Astrocyte of the cerebellum (primary cell): ENCODE measurements at regions not wholly inside any gene's neighbourhood (a gene's known extent, or its start where the extent isn't known, plus 50 kb on each side); places are given as distances from the start of the nearest gene placed in this dataset.

ENCODE experiments used
- DNase-seq: peaks from one replicate; pipeline ENCODE4 v3.0.0-alpha.2; 2011; ENCODE audit warnings: low read depth
- H3K4me3 ChIP-seq: 2 replicates; pipeline ENCODE4 v1.5.1; 2011; ENCODE audit warnings: mild to moderate bottlenecking, low read depth, low read length, moderate library complexity
- CTCF ChIP-seq: IDR thresholded peaks from 2 replicates; pipeline ENCODE4 v1.5.1; 2012; ENCODE audit warnings: low read length, low read depth, moderate library complexity, mild to moderate bottlenecking; ENCODE audit errors: missing control alignments
- in situ Hi-C: cut with HindIII; loops from 2 replicates; pipeline ENCODE4 v1.10.0; 2017; ENCODE audit warnings: low sequenced_read_pairs

- no peak for DNase-seq
Measured at GRCh38 chr18:40414155-40414754, 1540.8 kb upstream of the PIK3C3 start.

GRCh38 chr18:40413160-40413559, 1541.9 kb upstream of the PIK3C3 start:
- TF ChIP-seq CTCF = peak; percentile 38
- no peak overlapping the region for H3K4me3 ChIP-seq
- DNase-seq = no peak
- in situ Hi-C loops = no loop called here

More at GRCh38 chr18:40414155-40414754, 1540.8 kb upstream of the PIK3C3 start:
- in situ Hi-C loops = no loop called here
- H3K4me3 ChIP-seq = no peak overlapping the region
- no peak for TF ChIP-seq CTCF

- in situ Hi-C loops = no loop called here
- DNase-seq = no peak
- H3K4me3 ChIP-seq = no peak overlapping the region
- TF ChIP-seq CTCF = no peak
Measured at GRCh38 chr18:40412410-40412809, 1542.6 kb upstream of the PIK3C3 start.

GRCh38 chr18:40407909-40408308, 1547.1 kb upstream of the PIK3C3 start:
- DNase-seq = peak; percentile 23
- no peak overlapping the region for H3K4me3 ChIP-seq
- in situ Hi-C loops = no loop called here
- TF ChIP-seq CTCF = no peak

- no peak for TF ChIP-seq CTCF
- in situ Hi-C loops = no loop called here
- no peak for DNase-seq
- no peak overlapping the region for H3K4me3 ChIP-seq
Measured at GRCh38 chr18:40404284-40404683, 1550.8 kb upstream of the PIK3C3 start.

GRCh38 chr18:40402052-40402451, 1553.0 kb upstream of the PIK3C3 start:
- no peak for DNase-seq
- no peak for TF ChIP-seq CTCF
- H3K4me3 ChIP-seq = no peak overlapping the region
- in situ Hi-C loops = no loop called here
